CD4-positive, alpha-beta T cell treated with Interleukin-4 for 1 hour (primary cell): ENCODE measurements at regions not wholly inside any gene's neighbourhood (a gene's known extent, or its start where the extent isn't known, plus 50 kb on each side); places are given as distances from the start of the nearest gene placed in this dataset.
"Not testable (repeated sequence)": the region's sequence is repeated elsewhere in the genome, so short reads cannot be mapped to it uniquely, and the experiment has no call there.

Source experiments
- DNase-seq, 2 donors: peaks; one replicate each; pipeline ENCODE4 v3.0.0-alpha.2; 2020 to 2022

DNA sequence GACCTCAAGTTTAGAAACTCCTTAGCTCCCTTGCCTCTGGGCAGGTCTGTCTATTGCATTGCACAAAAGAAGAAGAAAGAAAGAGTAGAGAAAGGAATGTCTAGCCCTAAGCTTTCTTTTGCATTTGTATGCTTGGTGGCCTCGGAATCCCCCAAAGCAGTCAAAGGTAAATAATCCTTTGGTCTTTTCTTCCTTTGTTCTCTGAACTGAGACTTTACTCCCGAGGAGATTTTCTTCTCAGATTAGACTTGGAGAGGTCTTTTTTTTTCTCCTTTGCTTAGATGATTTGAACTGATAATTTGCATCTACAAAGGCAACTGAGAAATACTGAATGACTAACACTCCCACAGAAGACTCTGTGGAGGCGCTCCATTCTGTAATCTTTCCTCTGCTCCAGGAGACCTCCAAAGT, 93.2 kb downstream of the AKR1D1 start:
- no peak for DNase-seq

GRCh38 chr7:138170298-138170697, 94.0 kb downstream of the AKR1D1 start:
- DNase-seq: no peak

GRCh38 chr7:138170959-138171703, 94.9 kb downstream of the AKR1D1 start:
- no peak for DNase-seq

DNA sequence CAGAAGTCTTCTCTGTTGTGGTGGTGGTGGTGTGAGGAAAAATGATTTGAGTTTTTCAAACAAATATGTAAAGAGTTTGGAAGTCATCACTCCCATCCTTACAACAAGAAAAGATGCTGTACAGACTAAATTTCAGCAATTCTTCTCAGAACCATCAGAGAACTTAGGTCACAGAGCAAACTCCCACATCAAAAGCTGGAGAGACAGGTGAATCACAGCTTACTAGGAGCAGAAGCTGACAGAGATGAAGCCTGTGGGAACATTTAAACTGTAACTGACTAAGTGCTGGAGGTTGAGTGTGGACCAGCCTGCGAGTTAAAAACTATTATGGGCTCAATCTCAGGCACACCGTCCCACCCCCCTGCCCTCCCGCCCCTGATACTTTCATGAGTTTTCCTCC, 97.3 kb downstream of the AKR1D1 start:
- DNase-seq: no peak

DNA sequence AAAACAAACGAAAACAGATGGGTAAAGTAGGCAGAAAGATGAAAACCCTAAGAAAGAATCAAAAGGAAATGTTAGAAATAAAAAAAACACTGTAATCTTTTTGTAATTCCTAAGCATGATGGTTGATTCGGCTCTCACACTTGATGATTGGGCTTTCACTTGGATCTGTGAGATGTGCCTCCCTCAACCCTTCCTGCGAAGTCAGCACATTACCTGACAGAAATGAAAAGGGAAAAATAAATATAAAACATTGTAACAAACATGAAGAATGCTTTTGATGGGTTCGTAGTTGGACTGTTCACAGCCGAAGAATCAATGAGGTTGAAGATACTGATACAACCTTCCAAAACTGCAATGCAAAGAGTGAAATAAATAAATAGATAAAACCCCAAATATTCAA, 99.8 kb downstream of the AKR1D1 start:
- no peak for DNase-seq

- no peak for DNase-seq
Observed at GRCh38 chr7:138184191-138184590, 107.9 kb downstream of the AKR1D1 start.

DNA sequence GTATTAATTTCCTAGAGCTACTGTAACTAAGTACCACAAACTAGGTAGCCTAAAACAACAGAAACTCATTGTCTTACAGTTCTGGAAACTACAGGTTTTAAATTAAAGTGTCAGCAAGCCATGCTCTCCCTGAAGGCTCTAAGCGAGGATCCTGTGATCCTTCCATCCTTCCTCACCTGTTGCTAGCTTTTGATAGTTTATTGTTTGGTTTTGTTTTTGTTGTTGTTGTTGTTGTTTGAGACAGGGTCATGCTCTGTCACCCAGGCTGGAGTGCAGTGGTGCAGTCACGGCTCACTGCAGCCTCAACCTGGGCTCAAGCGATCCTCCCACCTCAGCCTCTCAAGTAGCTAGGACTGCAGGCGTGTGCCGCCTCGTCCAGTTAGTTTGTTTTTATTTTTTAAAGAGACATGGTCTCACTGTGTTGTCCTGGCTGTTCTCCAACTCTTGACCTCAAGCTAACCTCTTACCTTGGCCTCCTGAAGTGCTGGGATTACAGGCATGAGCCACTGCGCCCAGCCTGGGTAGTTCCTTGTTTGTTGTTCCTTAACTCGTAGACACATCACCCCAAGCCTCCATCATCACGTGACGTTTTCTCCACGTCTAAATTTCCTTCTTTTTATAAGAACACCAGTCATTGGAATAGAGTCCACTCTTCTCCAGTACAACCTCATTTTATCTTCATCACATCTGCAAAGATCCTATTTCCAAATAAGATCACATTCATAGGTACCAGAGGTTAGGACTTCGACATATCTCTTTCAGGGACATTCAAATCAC, 109.1 kb downstream of the AKR1D1 start:
- no peak for DNase-seq

DNA sequence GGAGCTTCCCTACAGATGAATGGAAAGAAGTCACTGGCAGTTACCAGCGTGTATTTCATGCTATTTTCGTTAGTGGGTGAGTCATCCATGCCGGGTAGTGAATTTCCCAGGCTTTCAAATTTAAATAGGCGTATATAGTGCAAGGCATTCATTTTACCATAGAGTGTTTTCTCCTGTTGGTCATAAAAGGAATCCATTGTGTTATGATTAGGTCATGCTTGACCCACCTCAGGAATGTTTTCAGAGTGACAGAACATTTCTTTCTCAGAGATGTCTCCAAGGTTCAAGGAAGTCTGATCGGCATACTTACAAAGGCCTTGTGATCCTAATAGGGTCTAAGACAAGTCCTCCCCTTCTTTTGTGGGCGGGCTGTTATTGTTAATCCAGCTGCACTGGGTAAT, 110.7 kb downstream of the AKR1D1 start:
- DNase-seq: no peak

DNA sequence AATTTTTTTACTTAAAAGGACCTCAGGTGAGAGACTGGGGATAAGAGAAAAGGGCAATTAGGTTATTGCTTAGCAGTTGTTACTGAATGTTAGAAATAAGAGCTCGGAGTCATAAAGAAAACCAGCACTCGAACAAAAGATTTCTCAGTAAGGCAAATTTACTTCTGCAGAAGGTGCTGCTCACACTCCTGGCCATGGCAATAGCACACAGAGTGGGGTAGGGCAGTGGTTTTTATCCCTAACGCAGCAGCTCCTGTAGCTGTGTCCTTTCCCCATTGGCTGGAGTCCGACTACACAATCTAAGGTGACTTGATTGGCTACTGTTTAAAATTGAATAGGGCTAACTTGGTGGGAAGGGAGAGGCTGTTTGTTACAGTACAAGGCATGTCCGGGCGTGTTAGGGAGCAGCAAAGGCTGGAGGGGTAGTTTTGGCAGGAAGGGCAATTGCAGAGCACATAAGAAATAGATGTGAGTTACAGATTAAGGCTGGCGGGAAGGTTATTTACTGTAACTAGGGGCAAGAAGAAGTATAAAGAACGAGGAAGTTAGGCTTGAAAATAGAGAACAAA, 112.1 kb downstream of the AKR1D1 start:
- no peak for DNase-seq

GRCh38 chr7:138194567-138194966, 118.3 kb downstream of the AKR1D1 start:
- DNase-seq: no peak

- no peak for DNase-seq
Observed at GRCh38 chr7:138195151-138195571, 118.9 kb downstream of the AKR1D1 start.

DNA sequence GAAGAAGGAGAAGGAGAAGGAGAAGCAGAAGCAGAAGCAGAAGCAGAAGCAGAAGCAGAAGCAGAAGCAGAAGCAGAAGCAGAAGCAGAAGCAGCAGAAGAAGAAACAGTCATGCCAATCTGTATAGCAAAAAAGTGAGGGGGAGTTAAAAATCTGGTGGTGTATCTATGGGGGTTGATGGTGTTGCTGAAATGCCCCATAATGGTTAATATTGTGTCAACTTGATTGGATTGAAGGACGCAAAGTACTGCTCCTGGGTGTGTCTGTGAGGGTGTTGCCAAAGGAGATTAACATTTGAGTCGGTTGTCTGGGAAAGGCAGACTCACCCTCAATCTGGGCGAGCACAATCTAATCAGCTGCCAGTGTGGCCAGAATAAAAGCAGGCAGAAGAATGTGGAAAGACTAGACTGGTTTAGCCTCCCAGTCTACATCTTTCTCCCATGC, 120.3 kb downstream of the AKR1D1 start:
- DNase-seq: not testable (repeated sequence)

DNA sequence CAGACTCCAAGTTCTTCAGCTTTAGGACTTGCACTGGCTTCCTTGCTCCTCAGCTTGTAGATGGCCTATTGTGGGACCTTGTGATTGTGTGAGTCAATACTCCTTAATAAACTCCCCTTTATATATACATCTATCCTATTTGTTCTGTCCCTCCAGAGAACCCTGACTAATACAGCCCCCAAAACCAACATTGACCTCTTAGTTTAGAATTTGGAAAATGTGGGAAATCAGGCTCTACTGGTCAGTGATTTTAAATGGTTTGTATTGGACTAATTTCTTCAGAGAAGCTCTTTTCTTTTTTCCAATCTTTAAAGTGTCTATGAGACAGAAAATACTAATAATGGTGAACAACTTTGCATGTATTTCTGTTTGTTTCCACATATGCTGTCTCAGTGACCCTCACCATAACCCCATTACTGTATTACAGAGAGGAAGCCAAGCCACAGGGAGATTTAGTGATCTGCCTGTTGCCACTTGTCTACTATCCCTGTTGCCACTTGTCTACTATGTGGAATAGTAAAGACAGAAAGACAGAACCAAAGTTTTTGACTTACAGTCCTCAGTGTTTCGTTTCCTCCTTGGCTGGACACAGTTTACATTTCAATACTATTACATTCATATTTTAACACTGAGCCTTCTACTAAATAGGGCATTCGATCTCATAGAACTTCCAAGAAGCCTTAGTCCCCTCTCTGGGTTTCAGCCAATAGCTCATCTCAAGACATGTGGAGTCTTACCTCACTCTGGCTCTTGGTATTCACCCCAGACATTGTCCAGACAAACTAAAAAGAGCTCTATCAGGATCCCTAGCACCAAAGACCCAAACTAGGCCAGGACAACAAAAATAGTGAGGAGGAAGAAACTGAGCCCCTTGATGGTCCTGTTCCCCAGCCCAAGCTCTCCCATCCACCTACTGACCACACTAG, 121.0 kb downstream of the AKR1D1 start:
- no peak for DNase-seq

GRCh38 chr7:138204285-138204981, 128.2 kb downstream of the AKR1D1 start:
- DNase-seq: no peak

DNA sequence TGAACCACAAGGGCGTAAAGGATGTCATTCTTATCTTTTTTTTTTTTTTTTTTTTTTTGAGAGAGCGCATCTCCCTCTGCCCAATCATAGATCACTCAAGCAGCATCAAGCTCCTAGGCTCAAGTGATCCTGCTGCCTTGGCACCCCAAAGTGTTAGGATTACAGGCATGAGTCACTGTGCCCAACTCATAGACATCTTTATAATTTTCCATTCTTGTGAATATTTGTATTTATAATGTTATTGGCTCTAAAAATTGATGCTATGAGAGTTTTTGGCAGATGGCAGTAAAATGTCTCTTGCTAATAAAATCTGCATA, 128.7 kb downstream of the AKR1D1 start:
- no peak for DNase-seq

DNA sequence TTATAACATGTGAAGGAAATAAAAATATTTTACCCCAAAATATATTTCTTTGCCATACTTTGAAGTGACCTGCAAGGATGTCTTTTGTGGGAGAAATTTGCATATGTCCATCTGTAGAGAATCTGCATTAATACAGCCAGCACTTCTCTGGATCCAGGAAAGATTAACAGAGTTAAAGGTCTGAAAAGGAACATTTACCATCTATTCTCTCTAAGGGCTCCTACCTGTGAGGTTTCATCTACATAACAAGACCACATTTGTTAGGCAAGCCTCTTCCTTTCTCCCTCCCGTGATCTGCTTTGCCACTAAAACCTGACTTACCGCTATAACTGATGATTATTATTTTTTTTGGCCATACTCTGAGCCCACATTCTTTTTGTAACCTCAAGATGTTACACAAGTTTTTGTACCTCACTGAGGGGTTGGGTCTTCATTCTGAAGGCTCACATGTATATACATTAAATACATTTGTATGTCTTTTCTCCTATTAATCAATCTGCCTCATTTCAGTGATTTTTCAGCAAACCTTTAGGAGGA, 129.4 kb downstream of the AKR1D1 start:
- no peak for DNase-seq

DNA sequence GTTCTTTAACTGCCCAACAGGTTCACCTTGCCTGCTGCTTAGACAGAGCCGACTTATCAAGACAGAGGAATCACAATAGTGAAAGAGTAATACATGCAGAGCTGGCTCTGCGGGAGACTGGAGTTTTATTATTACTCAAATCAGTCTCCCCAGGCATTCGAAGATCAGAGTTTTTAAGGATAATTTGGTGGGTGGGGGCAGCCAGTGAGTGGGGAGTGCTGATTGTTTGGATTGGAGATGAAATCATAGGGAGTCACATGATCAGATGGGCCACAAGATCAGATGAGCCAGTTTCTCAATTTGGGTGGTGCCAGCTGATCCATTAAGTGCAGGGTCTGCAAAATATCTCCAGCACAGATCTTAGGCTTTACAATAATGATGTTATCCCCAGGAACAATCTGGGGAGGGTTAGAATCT, 131.3 kb downstream of the AKR1D1 start:
- DNase-seq: no peak

DNA sequence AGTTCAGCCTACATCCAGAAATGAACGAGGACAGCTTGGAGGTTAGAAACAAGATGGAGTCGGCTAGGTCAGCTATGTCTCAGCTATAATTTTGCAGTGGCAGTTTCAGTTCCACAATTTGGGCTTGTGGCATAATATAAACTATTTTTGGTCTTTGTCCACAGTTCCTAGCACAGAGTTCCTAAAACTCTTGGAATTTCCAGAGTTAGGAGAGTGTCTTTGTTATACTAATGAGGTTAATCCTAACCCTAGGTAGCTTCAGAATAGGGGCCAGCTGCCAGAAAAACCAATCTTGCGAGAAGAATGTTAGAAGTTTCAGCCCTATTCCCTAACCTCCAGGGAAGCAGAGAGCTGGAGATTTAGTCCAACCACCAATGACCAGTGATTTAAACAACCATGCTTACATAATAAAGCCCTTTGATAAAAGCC, 131.9 kb downstream of the AKR1D1 start:
- no peak for DNase-seq

DNA sequence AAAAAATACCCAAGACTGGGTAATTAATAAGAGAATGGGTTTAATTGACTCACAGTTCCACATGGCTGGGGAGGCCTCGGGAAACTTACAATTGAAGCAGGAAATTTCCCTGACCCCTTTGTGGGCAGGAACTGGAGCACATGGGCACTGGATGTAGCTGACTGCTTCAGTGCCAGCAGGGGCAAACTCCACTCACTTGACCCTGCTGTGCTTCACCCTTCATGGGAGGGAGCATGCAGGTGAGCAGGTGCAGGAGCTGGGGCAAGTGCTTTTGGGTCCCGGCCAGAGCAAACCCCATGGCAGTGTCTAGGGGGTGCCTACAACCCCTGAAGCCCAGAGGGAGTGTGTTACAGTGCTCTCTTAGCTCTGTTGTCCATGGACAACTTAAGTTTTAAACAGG, 132.6 kb downstream of the AKR1D1 start:
- DNase-seq: no peak

- DNase-seq: no peak
Observed at GRCh38 chr7:138212314-138212713, 136.1 kb downstream of the AKR1D1 start.

DNA sequence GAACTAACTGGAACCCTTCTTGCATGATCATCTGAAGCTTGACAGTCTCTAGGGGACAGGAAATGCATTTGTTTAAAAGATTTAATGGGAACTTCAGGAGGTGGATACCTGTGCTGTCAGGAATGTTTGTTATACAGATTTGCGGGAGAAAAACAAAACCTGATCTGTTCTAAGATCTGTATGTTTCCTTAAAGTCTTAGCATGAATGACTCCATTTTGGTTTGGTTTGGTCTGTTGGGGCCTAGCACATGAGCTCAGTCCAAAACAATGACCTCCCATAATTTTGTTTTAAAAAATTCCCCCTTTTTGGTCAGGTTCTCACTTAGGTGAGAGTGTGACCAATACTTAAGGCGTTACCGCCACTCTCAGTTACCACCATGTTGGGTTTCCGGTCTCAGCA, 138.7 kb downstream of the AKR1D1 start:
- DNase-seq: no peak

DNA sequence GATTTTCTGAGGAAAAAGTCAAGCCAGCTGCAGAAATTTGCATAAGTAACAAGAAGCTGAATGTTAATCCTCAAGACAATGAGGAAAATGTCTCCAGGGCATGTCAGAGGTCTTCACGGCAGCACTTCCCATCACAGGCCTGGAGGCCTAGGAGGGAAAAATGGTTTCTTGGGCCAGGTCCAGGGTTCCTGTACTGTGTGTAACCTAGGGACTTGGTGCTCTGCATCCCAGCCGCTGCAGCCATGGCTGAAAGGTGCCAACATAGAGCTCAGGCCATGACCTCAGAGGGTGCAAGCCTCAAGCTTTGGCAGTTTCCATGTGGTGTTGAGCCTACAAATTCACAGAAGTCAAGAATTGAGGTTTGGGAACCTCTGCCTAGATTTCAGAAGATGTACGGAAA, 144.1 kb downstream of the AKR1D1 start:
- not testable (repeated sequence) for DNase-seq
